ENCODE measurements at regions not wholly inside any gene's neighbourhood (a gene's known extent, or its start where the extent isn't known, plus 50 kb on each side); places are given as distances from the start of the nearest gene placed in this dataset.

DNA sequence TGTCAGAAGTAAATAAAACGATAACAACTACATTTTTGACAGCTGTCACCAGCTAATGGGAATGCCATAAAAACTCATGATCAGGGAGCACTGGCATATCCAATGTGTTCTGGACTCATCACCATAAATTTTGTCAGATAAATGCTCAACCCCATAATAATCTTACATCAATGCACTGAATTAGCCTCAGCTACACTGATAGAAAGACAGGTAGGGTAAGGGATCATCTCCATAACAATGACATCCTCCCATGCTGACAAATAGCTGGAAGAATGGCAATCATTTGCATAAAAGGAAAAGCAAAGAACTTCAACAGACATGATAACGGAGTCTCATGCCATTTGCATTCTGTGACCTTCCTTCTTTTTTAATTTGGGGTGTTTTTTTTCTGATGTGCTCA lies 352.8 kb upstream of the PFKP start:
- no peaks in the 10 kb centered on the region for H3K36me3 ChIP-seq
- TF ChIP-seq, protein P1, sequence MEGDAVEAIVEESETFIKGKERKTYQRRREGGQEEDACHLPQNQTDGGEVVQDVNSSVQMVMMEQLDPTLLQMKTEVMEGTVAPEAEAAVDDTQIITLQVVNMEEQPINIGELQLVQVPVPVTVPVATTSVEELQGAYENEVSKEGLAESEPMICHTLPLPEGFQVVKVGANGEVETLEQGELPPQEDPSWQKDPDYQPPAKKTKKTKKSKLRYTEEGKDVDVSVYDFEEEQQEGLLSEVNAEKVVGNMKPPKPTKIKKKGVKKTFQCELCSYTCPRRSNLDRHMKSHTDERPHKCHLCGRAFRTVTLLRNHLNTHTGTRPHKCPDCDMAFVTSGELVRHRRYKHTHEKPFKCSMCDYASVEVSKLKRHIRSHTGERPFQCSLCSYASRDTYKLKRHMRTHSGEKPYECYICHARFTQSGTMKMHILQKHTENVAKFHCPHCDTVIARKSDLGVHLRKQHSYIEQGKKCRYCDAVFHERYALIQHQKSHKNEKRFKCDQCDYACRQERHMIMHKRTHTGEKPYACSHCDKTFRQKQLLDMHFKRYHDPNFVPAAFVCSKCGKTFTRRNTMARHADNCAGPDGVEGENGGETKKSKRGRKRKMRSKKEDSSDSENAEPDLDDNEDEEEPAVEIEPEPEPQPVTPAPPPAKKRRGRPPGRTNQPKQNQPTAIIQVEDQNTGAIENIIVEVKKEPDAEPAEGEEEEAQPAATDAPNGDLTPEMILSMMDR (IDR thresholded peaks at IDR 0.05): no peak
- TF ChIP-seq EP300 (IDR thresholded peaks at IDR 0.05) (no peak), POLR2A (IDR thresholded peaks at IDR 0.05) (no peak), POLR2AphosphoS5 (IDR thresholded peaks at IDR 0.05) (no peak)
- peaks cover 8% of the 10 kb centered on the region for H3K9me3 ChIP-seq
- 57% methylated on average over 2 of the region's 2 CpGs for WGBS
- H3K4me1 ChIP-seq: no peaks in the 10 kb centered on the region
- H3K4me3 ChIP-seq: no peak overlapping the region
- H3K27me3 ChIP-seq: peaks cover 5% of the 10 kb centered on the region
- H3K27ac ChIP-seq: no peak overlapping the region
- DNase-seq (ENCODE audit: low spot score in 2 of 2): no peak

DNA sequence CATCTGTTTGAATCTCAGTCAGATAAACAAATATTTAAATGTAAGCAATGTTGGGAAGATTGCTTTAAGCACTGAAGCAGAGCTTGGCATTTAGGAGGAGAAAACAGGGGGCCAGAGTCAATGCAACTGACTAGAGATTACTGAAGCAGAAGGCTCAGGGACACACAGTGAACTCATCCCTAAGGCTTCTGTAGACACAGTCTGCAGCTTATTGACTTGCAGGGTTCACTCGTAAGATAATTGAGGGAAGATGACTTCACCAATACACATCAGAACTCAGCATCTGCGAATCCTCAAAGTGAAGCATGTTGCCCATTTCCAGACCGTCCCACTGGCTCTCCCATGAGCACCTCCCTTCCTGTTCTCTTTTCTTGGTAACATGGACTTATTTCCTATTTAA lies 363.4 kb upstream of the PFKP start:
- H3K4me1 ChIP-seq: no peaks in the 10 kb centered on the region
- H3K36me3 ChIP-seq: no peaks in the 10 kb centered on the region
- no peak overlapping the region for H3K4me3 ChIP-seq
- 50% methylated on average over 3 of the region's 3 CpGs for WGBS
- no peaks in the 10 kb centered on the region for H3K9me3 ChIP-seq
- TF ChIP-seq POLR2A (IDR thresholded peaks at IDR 0.05) (no peak), POLR2AphosphoS5 (IDR thresholded peaks at IDR 0.05) (no peak), EP300 (IDR thresholded peaks at IDR 0.05) (no peak)
- TF ChIP-seq, protein P1 (IDR thresholded peaks at IDR 0.05): no peak
- no peak overlapping the region for H3K27ac ChIP-seq
- no peak for DNase-seq (ENCODE audit: low spot score in 2 of 2)
- H3K27me3 ChIP-seq: no peaks in the 10 kb centered on the region

- H3K4me1 ChIP-seq: no peaks in the 10 kb centered on the region
- no peaks in the 10 kb centered on the region for H3K36me3 ChIP-seq
- no peak for DNase-seq (ENCODE audit: low spot score in 2 of 2)
- H3K4me3 ChIP-seq: no peak overlapping the region
- H3K9me3 ChIP-seq: no peaks in the 10 kb centered on the region
- TF ChIP-seq, protein P1 (IDR thresholded peaks at IDR 0.05): no peak
- TF ChIP-seq EP300 (IDR thresholded peaks at IDR 0.05) (no peak), POLR2AphosphoS5 (IDR thresholded peaks at IDR 0.05) (no peak), POLR2A (IDR thresholded peaks at IDR 0.05) (no peak)
- no peaks in the 10 kb centered on the region for H3K27me3 ChIP-seq
- WGBS: 89% methylated on average over 11 of the region's 11 CpGs
- H3K27ac ChIP-seq: no peak overlapping the region
Measured at GRCh38 chr10:2701802-2702201, 365.5 kb upstream of the PFKP start.

DNA sequence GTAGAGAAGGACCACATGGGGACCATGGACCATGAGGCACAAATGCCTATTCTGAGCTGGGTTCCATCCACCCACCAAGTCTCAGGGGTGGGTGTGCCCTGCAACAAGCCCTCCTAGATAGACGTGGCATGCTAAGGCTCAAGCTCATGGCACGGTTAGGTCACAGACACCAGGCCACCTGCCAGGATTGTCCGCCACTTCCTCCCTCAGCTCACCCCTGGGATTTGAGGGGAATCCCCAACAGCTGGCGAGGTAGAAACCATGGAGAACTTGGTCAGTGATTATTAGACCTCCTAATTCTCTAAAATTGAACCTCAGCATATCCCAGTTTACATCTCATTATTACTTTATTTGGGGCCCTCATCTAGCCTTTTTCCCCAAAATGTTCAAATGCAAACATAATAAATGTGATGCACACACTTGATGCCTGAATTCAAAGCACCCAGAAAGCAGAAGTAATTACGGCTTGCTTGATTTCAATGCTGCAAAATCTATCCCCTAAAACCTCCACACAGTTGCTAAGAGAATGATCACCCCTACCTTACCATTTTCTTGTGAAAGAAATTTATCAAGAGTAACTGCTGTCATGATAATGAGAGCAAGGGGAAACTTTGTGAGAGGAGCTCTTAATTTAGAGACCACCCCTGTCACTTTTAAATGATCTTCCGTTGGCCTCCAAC lies 366.6 kb upstream of the PFKP start:
- Histone ChIP-seq H3K4me1 (no peaks in the 10 kb centered on the region), H3K36me3 (no peaks in the 10 kb centered on the region), H3K4me3 (no peak overlapping the region), H3K27ac (no peak overlapping the region), H3K9me3 (no peaks in the 10 kb centered on the region), H3K27me3 (no peaks in the 10 kb centered on the region)
- no peak for DNase-seq (ENCODE audit: low spot score in 2 of 2)
- WGBS: 81% methylated on average over 6 of the region's 6 CpGs
- TF ChIP-seq, protein P1 (IDR thresholded peaks at IDR 0.05): no peak
- TF ChIP-seq EP300 (IDR thresholded peaks at IDR 0.05) (no peak), POLR2A (IDR thresholded peaks at IDR 0.05) (no peak), POLR2AphosphoS5 (IDR thresholded peaks at IDR 0.05) (no peak)

DNA sequence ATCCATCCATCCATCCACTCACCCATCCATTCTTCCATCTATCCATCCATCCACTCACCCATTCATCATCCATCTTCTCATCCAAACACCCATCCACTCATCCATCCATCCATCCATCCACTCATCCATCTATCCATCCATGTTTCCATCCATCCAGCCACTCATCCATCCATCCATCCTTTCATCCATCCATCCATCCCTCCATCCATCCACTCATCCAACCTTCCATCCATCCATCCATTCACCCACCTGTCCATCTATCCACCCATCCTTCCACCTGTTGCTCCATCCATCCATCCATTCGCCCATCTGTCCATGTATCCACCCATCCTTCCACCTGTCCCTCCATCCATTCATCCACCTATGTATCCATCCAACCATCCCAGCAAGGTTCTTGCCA lies 378.4 kb upstream of the PFKP start:
- Histone ChIP-seq H3K4me3 (no peak overlapping the region), H3K27ac (no peak overlapping the region), H3K9me3 (no peaks in the 10 kb centered on the region), H3K4me1 (no peaks in the 10 kb centered on the region), H3K36me3 (no peaks in the 10 kb centered on the region), H3K27me3 (no peaks in the 10 kb centered on the region)
- 47% methylated on average over 1 of the region's 1 CpG for WGBS
- TF ChIP-seq, protein P1 (IDR thresholded peaks at IDR 0.05): no peak
- TF ChIP-seq POLR2AphosphoS5 (IDR thresholded peaks at IDR 0.05) (no peak), EP300 (IDR thresholded peaks at IDR 0.05) (no peak), POLR2A (IDR thresholded peaks at IDR 0.05) (no peak)
- DNase-seq (ENCODE audit: low spot score in 2 of 2): no peak

Data from suprapubic skin (tissue), 4 donors.